GM23248 (cell line): ENCODE measurements at regions not wholly inside any gene's neighbourhood (a gene's known extent, or its start where the extent isn't known, plus 50 kb on each side); places are given as distances from the start of the nearest gene placed in this dataset.

ENCODE experiments used
- EZH2 ChIP-seq: fragments of 200-600 bp; sonication (generic); IDR thresholded peaks from 2 replicates; pipeline ENCODE4 v1.6.1; 2018; ENCODE audit warnings: antibody characterized with exemption, mild to moderate bottlenecking; ENCODE audit not compliant: insufficient read depth, poor library complexity, severe bottlenecking
- EZH2phosphoT487 ChIP-seq: fragments of 200-600 bp; sonication (generic); IDR thresholded peaks from 2 replicates; pipeline ENCODE4 v1.6.1; 2018; ENCODE audit warnings: antibody characterized with exemption, moderate library complexity, mild to moderate bottlenecking, low read depth; ENCODE audit not compliant: insufficient read depth

- no peak for TF ChIP-seq EZH2phosphoT487
- no peak for TF ChIP-seq EZH2
Observed at GRCh38 chr4:63505714-63506460, 903.4 kb downstream of the TECRL start.
